ENCODE measurements at regions not wholly inside any gene's neighbourhood (a gene's known extent, or its start where the extent isn't known, plus 50 kb on each side); places are given as distances from the start of the nearest gene placed in this dataset.

DNA sequence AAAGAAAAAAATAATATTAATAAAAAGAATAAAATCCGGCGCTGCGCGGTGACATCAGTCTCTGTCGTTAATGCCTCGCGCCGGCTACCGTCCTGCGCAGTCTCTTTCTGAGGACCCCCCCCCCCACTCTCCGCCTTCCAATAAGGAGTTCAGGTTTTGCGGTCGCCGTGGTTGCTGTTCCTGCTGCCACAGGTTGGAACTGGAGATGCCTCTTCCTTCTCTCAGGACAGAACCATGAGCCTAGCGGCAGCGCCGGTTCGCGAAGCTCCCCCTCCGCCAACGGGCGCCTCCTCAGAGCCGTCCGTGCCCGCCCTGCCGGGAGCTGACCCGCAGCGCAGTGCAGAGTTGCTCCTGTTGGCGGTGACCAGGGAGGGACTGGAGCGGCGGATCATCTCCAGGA, 2093.4 kb downstream of the TP53TG3F start:
- TF ChIP-seq, protein P1, sequence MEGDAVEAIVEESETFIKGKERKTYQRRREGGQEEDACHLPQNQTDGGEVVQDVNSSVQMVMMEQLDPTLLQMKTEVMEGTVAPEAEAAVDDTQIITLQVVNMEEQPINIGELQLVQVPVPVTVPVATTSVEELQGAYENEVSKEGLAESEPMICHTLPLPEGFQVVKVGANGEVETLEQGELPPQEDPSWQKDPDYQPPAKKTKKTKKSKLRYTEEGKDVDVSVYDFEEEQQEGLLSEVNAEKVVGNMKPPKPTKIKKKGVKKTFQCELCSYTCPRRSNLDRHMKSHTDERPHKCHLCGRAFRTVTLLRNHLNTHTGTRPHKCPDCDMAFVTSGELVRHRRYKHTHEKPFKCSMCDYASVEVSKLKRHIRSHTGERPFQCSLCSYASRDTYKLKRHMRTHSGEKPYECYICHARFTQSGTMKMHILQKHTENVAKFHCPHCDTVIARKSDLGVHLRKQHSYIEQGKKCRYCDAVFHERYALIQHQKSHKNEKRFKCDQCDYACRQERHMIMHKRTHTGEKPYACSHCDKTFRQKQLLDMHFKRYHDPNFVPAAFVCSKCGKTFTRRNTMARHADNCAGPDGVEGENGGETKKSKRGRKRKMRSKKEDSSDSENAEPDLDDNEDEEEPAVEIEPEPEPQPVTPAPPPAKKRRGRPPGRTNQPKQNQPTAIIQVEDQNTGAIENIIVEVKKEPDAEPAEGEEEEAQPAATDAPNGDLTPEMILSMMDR (IDR thresholded peaks at IDR 0.05 in 4 of 5, conservative IDR thresholded peaks at IDR 0.05 in 1 of 5) = no peak
- no peak for TF ChIP-seq POLR2A (IDR thresholded peaks at IDR 0.05)

Measured in gastrocnemius medialis (tissue), 4 donors.